SIG-M5 (cell line): ENCODE measurements at regions not wholly inside any gene's neighbourhood (a gene's known extent, or its start where the extent isn't known, plus 50 kb on each side); places are given as distances from the start of the nearest gene placed in this dataset.
"Not testable (repeated sequence)": the region's sequence is repeated elsewhere in the genome, so short reads cannot be mapped to it uniquely, and the experiment has no call there.

ENCODE experiments used
- DNase-seq: peaks from one replicate; lab custom pipeline; 2025; lab: John Stamatoyannopoulos, UW

- no peak for DNase-seq
Observed at GRCh38 chr12:86772696-86773095, 516.5 kb upstream of the MGAT4C start.

GRCh38 chr12:86770871-86771270 lies 514.7 kb upstream of the MGAT4C start:
- DNase-seq: no peak

- no peak for DNase-seq
Observed at GRCh38 chr12:86748894-86749293, 492.7 kb upstream of the MGAT4C start.

GRCh38 chr12:86744547-86745212 lies 488.5 kb upstream of the MGAT4C start:
- DNase-seq: no peak

- no peak for DNase-seq
Observed at GRCh38 chr12:86743875-86744536, 487.8 kb upstream of the MGAT4C start.

GRCh38 chr12:86741531-86741930 lies 485.3 kb upstream of the MGAT4C start:
- DNase-seq: no peak

- DNase-seq: no peak
Observed at GRCh38 chr12:86735851-86736250, 479.7 kb upstream of the MGAT4C start.

- no peak for DNase-seq
Observed at GRCh38 chr12:86735072-86735471, 478.9 kb upstream of the MGAT4C start.

GRCh38 chr12:86730233-86730632 lies 474.0 kb upstream of the MGAT4C start:
- DNase-seq: no peak

GRCh38 chr12:86729739-86730138 lies 473.5 kb upstream of the MGAT4C start:
- DNase-seq: no peak

GRCh38 chr12:86727160-86727559 lies 471.0 kb upstream of the MGAT4C start:
- no peak for DNase-seq

- DNase-seq: no peak
Observed at GRCh38 chr12:86724716-86725115, 468.5 kb upstream of the MGAT4C start.

- DNase-seq: no peak
Observed at GRCh38 chr12:86723326-86723725, 467.1 kb upstream of the MGAT4C start.

- DNase-seq: no peak
Observed at GRCh38 chr12:86721713-86722397, 465.7 kb upstream of the MGAT4C start.

- no peak for DNase-seq
Observed at GRCh38 chr12:86719381-86719780, 463.2 kb upstream of the MGAT4C start.

- no peak for DNase-seq
Observed at GRCh38 chr12:86713121-86713520, 456.9 kb upstream of the MGAT4C start.

GRCh38 chr12:86712425-86712843 lies 456.2 kb upstream of the MGAT4C start:
- no peak for DNase-seq

GRCh38 chr12:86711731-86712130 lies 455.5 kb upstream of the MGAT4C start:
- no peak for DNase-seq

- no peak for DNase-seq
Observed at GRCh38 chr12:86710109-86710508, 453.9 kb upstream of the MGAT4C start.

GRCh38 chr12:86709017-86709416 lies 452.8 kb upstream of the MGAT4C start:
- DNase-seq: not testable (repeated sequence)

GRCh38 chr12:86698641-86698980 lies 442.4 kb upstream of the MGAT4C start:
- DNase-seq: no peak

- DNase-seq: no peak
Observed at GRCh38 chr12:86697916-86698640, 441.9 kb upstream of the MGAT4C start.
